IMR-90 (cell line): ENCODE measurements at regions not wholly inside any gene's neighbourhood (a gene's known extent, or its start where the extent isn't known, plus 50 kb on each side); places are given as distances from the start of the nearest gene placed in this dataset.

ENCODE experiments used
- BHLHE40 ChIP-seq: fragments of 150-350 bp; IDR thresholded peaks from 2 replicates; pipeline ENCODE4 v1.6.1; 2016; ENCODE audit warnings: mild to moderate bottlenecking, low read depth, low read length
- CTCF ChIP-seq: conservative IDR thresholded peaks from 2 replicates; pipeline ENCODE4 v1.5.1; 2012; ENCODE audit warnings: mild to moderate bottlenecking, low read depth, low read length, improper control_type of control experiment
- ELK1 ChIP-seq: fragments of 150-350 bp; IDR thresholded peaks from 2 replicates; pipeline ENCODE4 v1.6.1; 2016; ENCODE audit warnings: low read depth, mild to moderate bottlenecking, low read length, moderate library complexity, borderline replicate concordance
- FOS ChIP-seq: fragments of 150-350 bp; IDR thresholded peaks from 2 replicates; pipeline ENCODE4 v1.6.1; 2016; ENCODE audit warnings: low read depth, low read length
- MAZ ChIP-seq: IDR thresholded peaks from 2 replicates; pipeline ENCODE4 v1.6.1; 2012; ENCODE audit warnings: low read depth, mild to moderate bottlenecking, low read length, improper control_type of control experiment, moderate library complexity, borderline replicate concordance
- NFE2L2 ChIP-seq: fragments of 150-350 bp; IDR thresholded peaks from 2 replicates; pipeline ENCODE4 v1.6.1; 2016; ENCODE audit warnings: low read depth, mild to moderate bottlenecking, low read length
- POLR2A ChIP-seq: IDR thresholded peaks from 2 replicates; pipeline ENCODE4 v1.6.1; 2012; ENCODE audit warnings: mild to moderate bottlenecking, low read depth, low read length
- RAD21 ChIP-seq: IDR thresholded peaks from 2 replicates; pipeline ENCODE4 v1.6.1; 2012; ENCODE audit warnings: low read length, improper control_type of control experiment
- RCOR1 ChIP-seq: IDR thresholded peaks from 2 replicates; pipeline ENCODE4 v1.6.1; 2012; ENCODE audit warnings: mild to moderate bottlenecking, low read length, improper control_type of control experiment; ENCODE audit not compliant: insufficient replicate concordance
- SMC3 ChIP-seq: fragments of 150-350 bp; IDR thresholded peaks from 2 replicates; pipeline ENCODE4 v1.6.1; 2016; ENCODE audit warnings: low read depth, mild to moderate bottlenecking, antibody characterized with exemption, low read length, moderate library complexity
- USF2 ChIP-seq: fragments of 150-350 bp; IDR thresholded peaks from 2 replicates; pipeline ENCODE4 v1.6.1; 2017; ENCODE audit warnings: mild to moderate bottlenecking, antibody characterized with exemption, low read length, low read depth

GRCh38 chr10:33485276-33485675 lies 150.8 kb upstream of the NRP1 start:
- TF ChIP-seq CTCF, result no peak
- TF ChIP-seq USF2, result no peak
- no peak for TF ChIP-seq POLR2A
- TF ChIP-seq MAZ, result no peak
- TF ChIP-seq RCOR1, result no peak
- TF ChIP-seq RAD21, result no peak
- TF ChIP-seq SMC3, result no peak
- TF ChIP-seq BHLHE40, result no peak
- no peak for TF ChIP-seq FOS
- TF ChIP-seq NFE2L2, result no peak
- TF ChIP-seq ELK1, result no peak
